ENCODE measurements at regions not wholly inside any gene's neighbourhood (a gene's known extent, or its start where the extent isn't known, plus 50 kb on each side); places are given as distances from the start of the nearest gene placed in this dataset.

DNA sequence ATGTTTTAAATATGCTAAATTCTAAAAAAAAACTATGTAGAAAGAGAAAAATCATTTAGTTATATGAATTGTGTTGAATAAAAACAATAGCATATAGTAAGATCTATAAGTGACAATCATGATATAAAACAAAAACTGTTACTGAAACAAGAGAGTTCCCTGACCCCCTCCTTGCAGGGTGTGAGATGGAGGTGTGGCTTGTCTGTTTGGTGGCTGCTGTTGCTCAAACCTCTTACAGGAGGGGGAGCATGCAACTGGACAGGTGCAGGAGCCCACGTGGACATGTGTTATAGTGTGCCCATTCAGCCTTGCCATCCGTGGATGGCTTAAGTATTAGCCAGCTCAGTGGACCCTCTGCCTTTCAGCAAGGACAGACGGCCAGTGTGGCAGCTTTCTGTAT, 206.7 kb downstream of the MOXD1 start:
- DNase-seq (ENCODE audit: low read depth in 1 of 2, low spot score in 2 of 2): no peak
- no peak overlapping the region for H3K4ac ChIP-seq (replicated peaks; ENCODE audit: insufficient read length, low read depth, low read length)
- no peaks in the 10 kb centered on the region for H3K9me3 ChIP-seq (ENCODE audit: insufficient read depth in 2 of 2, low read depth in 1 of 2, low read length in 1 of 2)
- no peak overlapping the region for H2AK5ac ChIP-seq (ENCODE audit: low read depth, low read length)
- H3K56ac ChIP-seq (replicated peaks; ENCODE audit: insufficient read length, low read depth, low read length): no peak overlapping the region
- FAIRE-seq: no peak
- TF ChIP-seq ATF2 (IDR thresholded peaks at IDR 0.05; ENCODE audit: low read length): no peak
- TF ChIP-seq CBX5 (IDR thresholded peaks at IDR 0.05; ENCODE audit: low read depth, low read length): no peak
- TF ChIP-seq GABPA (IDR thresholded peaks at IDR 0.05; ENCODE audit: borderline replicate concordance, insufficient read depth, low read length): no peak
- H4K91ac ChIP-seq (replicated peaks; ENCODE audit: insufficient read length, low read length): no peak overlapping the region
- no peak overlapping the region for H3K4me3 ChIP-seq (ENCODE audit: extremely low read depth in 1 of 4, insufficient read depth in 2 of 4, low read depth in 3 of 4, low read length in 4 of 4)
- H3K27me3 ChIP-seq (replicated peaks in 1 of 4; ENCODE audit: control insufficient read depth in 3 of 4, extremely low read depth in 1 of 4, insufficient read depth in 3 of 4, low read length in 3 of 4): peaks cover 0 to 1% (median 0%) of the 10 kb centered on the region in 4 experiments; a peak in 1 of 7 replicates
- H3K23ac ChIP-seq (ENCODE audit: insufficient read length): no peak overlapping the region
- H4K5ac ChIP-seq (ENCODE audit: insufficient read length, low read depth, low read length): no peak overlapping the region
- H2AFZ ChIP-seq (ENCODE audit: low read length): no peak overlapping the region
- H3K18ac ChIP-seq (ENCODE audit: extremely low read depth, low read length): no peak overlapping the region
- POLR2A ChIA-PET (ENCODE audit: partially characterized antibody): no interaction called here
- no peaks in the 10 kb centered on the region for H3K23me2 ChIP-seq (ENCODE audit: low read depth, low read length)
- no peak overlapping the region for H3K9ac ChIP-seq (replicated peaks in 1 of 4; ENCODE audit: extremely low read depth in 1 of 4, low read depth in 3 of 4, low read length in 3 of 4)
- no peaks in the 10 kb centered on the region for H3K79me2 ChIP-seq (ENCODE audit: control insufficient read depth in 1 of 2, insufficient read depth in 2 of 2, low read length in 2 of 2)
- no peak overlapping the region for H2BK5ac ChIP-seq (ENCODE audit: low read depth, low read length)
- no peaks in the 10 kb centered on the region for H3K4me1 ChIP-seq (replicated peaks in 1 of 4; ENCODE audit: control insufficient read depth in 3 of 4, insufficient read depth in 4 of 4, low read length in 3 of 4)
- no peak overlapping the region for H2BK120ac ChIP-seq (replicated peaks; ENCODE audit: low read depth, low read length)
- no peak overlapping the region for H3K27ac ChIP-seq (ENCODE audit: low read depth, low read length)
- no peaks in the 10 kb centered on the region for H3K36me3 ChIP-seq (ENCODE audit: control insufficient read depth in 2 of 4, insufficient read depth in 4 of 4, low read length in 3 of 4)
- no peaks in the 10 kb centered on the region for H3K79me1 ChIP-seq (ENCODE audit: low read depth, low read length)
- WGBS, 2 experiments (ENCODE audit: extremely low coverage in 1 of 2, insufficient coverage in 1 of 2, insufficient read length in 1 of 2, insufficient replicate concordance in 2 of 2, low coverage in 1 of 2, low lambda C conversion rate in 2 of 2, missing lambda C conversion rate in 1 of 2): 89% methylated on average over 3 of the region's 3 CpGs; no CpG with 5 or more reads in 1 of the 2 experiments
- no peak overlapping the region for H2BK20ac ChIP-seq (ENCODE audit: low read length)
- H3K14ac ChIP-seq (ENCODE audit: insufficient read length): no peak overlapping the region
- no peak overlapping the region for H2BK12ac ChIP-seq (ENCODE audit: low read depth, low read length)
- peak overlapping the region; percentile 34; the same call in 1 of the 2 replicates for H2BK15ac ChIP-seq (ENCODE audit: low read length)
- H4K8ac ChIP-seq (ENCODE audit: extremely low read depth, insufficient read depth, low read length): no peak overlapping the region
- H4K20me1 ChIP-seq (replicated peaks in 1 of 2; ENCODE audit: control insufficient read depth in 1 of 2, insufficient read depth in 2 of 2, low read length in 2 of 2): no peaks in the 10 kb centered on the region
- CTCF ChIA-PET (ENCODE audit: partially characterized antibody): interaction anchor here (1.5 kb wide), 1 partner anchor 86 kb away, joined by 5 read pairs; no protein-coding TSS in a partner anchor
- H3K4me2 ChIP-seq (ENCODE audit: insufficient read depth in 1 of 2, low read depth in 2 of 2, low read length in 2 of 2): no peak overlapping the region

Data from H1 (cell line).